ENCODE measurements at regions not wholly inside any gene's neighbourhood (a gene's known extent, or its start where the extent isn't known, plus 50 kb on each side); places are given as distances from the start of the nearest gene placed in this dataset.
"Not testable (repeated sequence)": the region's sequence is repeated elsewhere in the genome, so short reads cannot be mapped to it uniquely, and the experiment has no call there.

DNA sequence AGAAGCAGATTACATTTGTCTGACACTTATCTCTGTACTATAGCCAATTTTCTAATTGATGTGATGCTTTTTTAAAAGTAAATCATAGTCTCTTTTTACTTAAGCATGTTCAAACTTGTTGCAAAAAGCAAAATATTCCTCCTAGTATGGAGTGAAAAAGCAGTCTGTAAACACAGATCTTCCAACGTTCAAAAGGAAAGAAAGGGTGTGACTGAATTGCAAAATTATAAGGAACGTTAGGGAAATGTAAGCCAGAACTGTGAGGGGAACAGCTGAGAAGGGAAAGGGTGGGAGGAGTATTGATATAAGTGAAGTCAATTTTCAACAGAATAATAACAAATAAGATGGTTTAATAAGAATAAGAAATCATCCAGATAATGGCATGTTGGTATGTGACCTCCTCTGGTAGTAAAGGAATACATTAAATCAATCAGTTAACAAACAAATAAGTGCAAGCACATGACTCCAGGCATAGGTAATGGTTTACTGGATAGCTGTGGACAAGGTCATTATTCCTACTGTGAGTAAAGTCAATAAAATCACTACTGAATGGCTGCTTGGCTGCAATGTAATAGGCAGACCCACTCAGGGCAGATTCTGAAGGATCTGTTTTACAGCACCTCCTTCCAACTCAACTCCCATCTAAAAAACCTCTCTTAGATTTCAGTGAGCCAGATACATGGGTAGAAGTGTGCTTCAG lies 239.1 kb upstream of the NMUR2 start:
- DNase-seq (ENCODE audit: low read depth, low spot score) = no peak
- in situ Hi-C loops (cut with HindIII; ENCODE audit: low pct_unique_long_range_greater_than_20kb, low sequenced_read_pairs) = no loop called here

DNA sequence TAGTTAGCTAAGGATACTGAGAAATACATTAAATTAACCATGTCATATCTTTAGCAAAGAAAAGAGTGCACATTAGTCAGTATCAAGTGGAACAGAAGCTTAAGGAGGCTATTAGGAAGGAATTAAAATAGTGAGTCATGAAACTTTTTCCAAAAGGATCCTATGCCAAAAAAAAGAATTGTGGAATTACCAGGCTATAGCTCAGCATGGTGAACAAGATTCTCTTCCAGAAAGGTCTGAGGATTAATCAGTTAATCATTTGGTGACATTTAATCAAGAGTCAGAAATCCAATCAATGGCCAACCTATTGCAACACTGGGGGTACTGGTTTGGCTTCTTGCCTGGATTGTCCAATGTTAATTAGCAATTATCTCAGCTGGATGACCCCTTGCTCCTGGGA lies 244.5 kb upstream of the NMUR2 start:
- in situ Hi-C loops (cut with HindIII; ENCODE audit: low pct_unique_long_range_greater_than_20kb, low sequenced_read_pairs) = no loop called here
- DNase-seq (ENCODE audit: low read depth, low spot score) = no peak

DNA sequence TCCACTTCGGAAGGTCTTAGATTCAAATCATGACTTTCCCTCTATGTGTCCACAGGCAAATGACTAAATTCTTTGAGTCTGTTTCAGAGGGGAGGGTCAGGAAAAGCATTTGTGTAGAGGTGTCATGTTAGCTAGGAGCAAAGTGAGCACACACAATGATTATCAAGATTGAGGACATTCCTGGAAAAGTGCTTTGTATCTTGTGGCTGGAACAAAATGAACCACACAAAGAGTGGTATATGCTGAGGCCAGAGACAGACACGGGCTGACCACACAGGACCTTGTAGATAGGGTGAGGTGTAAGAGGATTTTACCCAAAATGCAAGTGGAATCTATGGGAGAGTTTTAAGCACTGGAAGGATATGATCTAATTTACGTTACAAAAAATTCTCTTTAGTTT lies 245.3 kb upstream of the NMUR2 start:
- in situ Hi-C loops (cut with HindIII; ENCODE audit: low pct_unique_long_range_greater_than_20kb, low sequenced_read_pairs) = no loop called here
- no peak for DNase-seq (ENCODE audit: low read depth, low spot score)

GRCh38 chr5:152659470-152659869 lies 254.4 kb upstream of the NMUR2 start:
- in situ Hi-C loops (cut with HindIII; ENCODE audit: low pct_unique_long_range_greater_than_20kb, low sequenced_read_pairs) = not testable (repeated sequence)

DNA sequence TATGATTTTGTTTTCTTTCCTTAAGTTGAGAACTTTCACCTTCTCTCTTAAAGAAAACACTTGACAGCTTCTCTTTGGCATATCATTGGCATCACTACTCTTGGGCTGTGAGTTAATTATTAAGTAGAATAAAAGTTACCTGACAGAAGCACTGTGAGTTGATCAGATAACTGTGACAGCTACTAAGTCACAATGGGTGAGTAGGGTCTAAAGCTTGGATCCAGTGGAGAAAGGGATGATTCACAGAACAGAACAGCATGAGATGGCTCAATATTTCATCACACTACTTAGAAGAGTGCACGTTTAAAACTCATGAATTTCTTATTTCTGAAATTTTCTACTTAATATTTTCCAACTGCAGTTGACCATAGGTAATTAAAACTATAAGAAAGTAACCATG lies 268.5 kb upstream of the NMUR2 start:
- DNase-seq (ENCODE audit: low read depth, low spot score) = no peak
- in situ Hi-C loops (cut with HindIII; ENCODE audit: low pct_unique_long_range_greater_than_20kb, low sequenced_read_pairs) = no loop called here

More at GRCh38 chr5:152659470-152659869, 254.4 kb upstream of the NMUR2 start:
- DNase-seq (ENCODE audit: low read depth, low spot score) = not testable (repeated sequence)

- no peak for DNase-seq (ENCODE audit: low read depth, low spot score)
- in situ Hi-C loops (cut with HindIII; ENCODE audit: low pct_unique_long_range_greater_than_20kb, low sequenced_read_pairs) = no loop called here
These were observed 269.3 kb upstream of the NMUR2 start for GRCh38 chr5:152674403-152674802.

DNA sequence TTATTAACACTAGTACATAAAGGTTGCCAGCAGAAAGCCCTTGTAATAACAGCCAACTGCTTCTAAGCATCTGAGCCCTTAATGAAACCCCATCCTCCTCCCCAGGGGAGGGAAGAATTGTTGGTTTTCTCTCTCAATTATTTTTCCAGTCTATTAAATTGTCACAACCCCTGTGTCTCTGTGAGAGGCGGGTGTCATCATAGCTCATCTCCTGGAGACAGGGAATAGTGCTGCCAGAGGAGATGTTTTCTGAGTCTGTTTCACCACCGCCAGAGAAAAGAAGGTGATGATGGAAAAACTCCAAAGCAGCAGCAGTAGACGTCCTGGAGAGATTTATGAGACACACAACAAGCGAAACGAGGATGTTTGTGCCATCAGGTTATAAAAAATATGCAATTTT lies 271.1 kb upstream of the NMUR2 start:
- DNase-seq (ENCODE audit: low read depth, low spot score) = no peak
- in situ Hi-C loops (cut with HindIII; ENCODE audit: low pct_unique_long_range_greater_than_20kb, low sequenced_read_pairs) = no loop called here

- no peak for DNase-seq (ENCODE audit: low read depth, low spot score)
- in situ Hi-C loops (cut with HindIII; ENCODE audit: low pct_unique_long_range_greater_than_20kb, low sequenced_read_pairs) = no loop called here
These were observed 278.1 kb upstream of the NMUR2 start for GRCh38 chr5:152683205-152683604.

GRCh38 chr5:152686931-152687330 lies 281.9 kb upstream of the NMUR2 start:
- in situ Hi-C loops (cut with HindIII; ENCODE audit: low pct_unique_long_range_greater_than_20kb, low sequenced_read_pairs) = no loop called here
- no peak for DNase-seq (ENCODE audit: low read depth, low spot score)

GRCh38 chr5:152688561-152689249 lies 283.6 kb upstream of the NMUR2 start:
- in situ Hi-C loops (cut with HindIII; ENCODE audit: low pct_unique_long_range_greater_than_20kb, low sequenced_read_pairs) = no loop called here
- no peak for DNase-seq (ENCODE audit: low read depth, low spot score)

GRCh38 chr5:152689250-152689711 lies 284.2 kb upstream of the NMUR2 start:
- in situ Hi-C loops (cut with HindIII; ENCODE audit: low pct_unique_long_range_greater_than_20kb, low sequenced_read_pairs) = no loop called here
- no peak for DNase-seq (ENCODE audit: low read depth, low spot score)

DNA sequence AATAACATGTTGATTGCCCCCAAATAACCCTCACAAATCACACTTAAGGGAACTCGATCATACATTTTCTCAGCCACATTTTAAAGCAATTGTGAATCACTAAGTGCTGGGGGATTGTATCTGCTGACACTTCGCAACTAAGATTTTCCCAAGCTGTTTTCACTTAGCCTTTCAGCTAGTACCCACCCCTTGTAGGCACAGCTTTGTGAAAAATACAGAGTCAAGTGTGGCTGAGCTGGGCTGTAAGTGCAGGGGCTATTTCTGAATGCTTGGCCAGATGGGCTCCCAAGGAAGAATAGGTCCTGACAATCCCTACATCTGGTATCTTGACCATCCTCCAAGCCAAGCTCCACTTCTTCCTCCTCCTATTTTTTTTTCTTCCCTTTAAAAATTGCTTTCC lies 289.2 kb upstream of the NMUR2 start:
- in situ Hi-C loops (cut with HindIII; ENCODE audit: low pct_unique_long_range_greater_than_20kb, low sequenced_read_pairs) = no loop called here
- DNase-seq (ENCODE audit: low read depth, low spot score) = no peak

GRCh38 chr5:152701305-152701949 lies 296.3 kb upstream of the NMUR2 start:
- no peak for DNase-seq (ENCODE audit: low read depth, low spot score)
- in situ Hi-C loops (cut with HindIII; ENCODE audit: low pct_unique_long_range_greater_than_20kb, low sequenced_read_pairs) = no loop called here

GRCh38 chr5:152704286-152704685 lies 299.2 kb upstream of the NMUR2 start:
- in situ Hi-C loops (cut with HindIII; ENCODE audit: low pct_unique_long_range_greater_than_20kb, low sequenced_read_pairs) = no loop called here
- no peak for DNase-seq (ENCODE audit: low read depth, low spot score)

DNA sequence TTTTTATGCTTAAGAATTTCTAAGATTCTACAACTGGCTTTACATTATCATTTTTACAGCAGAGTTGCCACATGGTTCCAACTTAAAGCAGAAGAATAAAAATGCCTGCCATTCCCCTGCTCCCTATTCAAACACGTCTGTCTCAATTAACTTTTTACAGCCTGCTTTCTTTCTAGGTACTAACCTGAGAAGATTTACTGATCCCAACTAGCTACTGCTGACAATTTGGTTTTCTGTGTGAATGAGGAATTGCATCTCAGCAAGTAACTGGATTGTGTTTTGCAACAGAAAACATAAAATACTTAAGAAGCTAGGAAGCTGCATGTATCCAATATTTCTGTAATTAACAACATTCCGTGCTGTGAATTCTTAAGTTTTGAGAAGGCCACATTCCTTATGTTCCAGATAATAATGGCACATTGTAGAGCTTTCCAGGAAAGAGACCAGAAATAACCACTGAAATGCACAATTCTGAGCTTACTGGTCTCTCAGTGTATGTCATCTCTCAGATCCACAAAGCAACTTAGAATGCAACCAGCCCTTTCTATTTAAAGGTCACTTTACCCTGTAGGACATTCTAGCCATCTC lies 306.8 kb upstream of the NMUR2 start:
- in situ Hi-C loops (cut with HindIII; ENCODE audit: low pct_unique_long_range_greater_than_20kb, low sequenced_read_pairs) = no loop called here
- no peak for DNase-seq (ENCODE audit: low read depth, low spot score)

DNA sequence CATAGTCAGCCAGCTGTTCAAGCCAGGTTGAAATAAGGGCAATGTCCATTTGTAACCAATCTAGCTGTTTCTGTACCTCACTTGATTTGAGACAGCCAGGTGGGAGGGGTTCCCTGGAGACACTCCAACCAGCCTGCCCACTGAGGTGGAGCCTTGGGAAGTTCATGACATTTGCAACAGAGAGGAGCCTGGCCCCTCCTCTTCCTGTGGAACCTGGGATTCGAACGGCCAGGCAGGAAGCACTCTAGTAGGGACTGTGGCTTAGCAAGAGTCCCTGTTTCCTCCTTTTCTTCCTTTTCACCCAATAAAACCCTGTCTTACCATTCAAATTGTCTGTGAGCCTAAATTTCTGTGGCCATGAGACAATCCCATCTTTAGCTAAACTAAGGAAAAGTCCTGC lies 312.3 kb upstream of the NMUR2 start:
- no peak for DNase-seq (ENCODE audit: low read depth, low spot score)
- in situ Hi-C loops (cut with HindIII; ENCODE audit: low pct_unique_long_range_greater_than_20kb, low sequenced_read_pairs) = no loop called here

GRCh38 chr5:152723482-152723881 lies 318.4 kb upstream of the NMUR2 start:
- in situ Hi-C loops (cut with HindIII; ENCODE audit: low pct_unique_long_range_greater_than_20kb, low sequenced_read_pairs) = no loop called here
- DNase-seq (ENCODE audit: low read depth, low spot score) = peak; percentile 27

DNA sequence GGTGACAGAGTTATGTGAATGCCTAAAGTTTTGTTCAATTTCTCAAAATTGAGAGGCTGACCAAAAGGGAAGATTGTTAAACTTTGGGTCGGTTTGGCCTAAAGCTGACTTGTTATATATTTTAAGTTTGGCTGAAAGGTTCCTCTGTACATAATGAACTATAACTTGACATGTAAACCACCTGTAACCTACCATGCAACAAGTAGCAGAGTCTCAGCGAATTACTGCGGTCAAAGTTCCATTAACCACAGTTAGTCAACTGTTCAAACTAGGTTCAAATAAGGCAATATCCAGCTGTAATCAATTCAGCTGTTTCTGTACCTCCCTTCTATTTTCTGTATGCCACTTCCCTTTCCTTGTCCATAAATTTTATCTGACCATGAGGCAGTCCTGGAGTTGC lies 325.1 kb upstream of the NMUR2 start:
- no peak for DNase-seq (ENCODE audit: low read depth, low spot score)
- in situ Hi-C loops (cut with HindIII; ENCODE audit: low pct_unique_long_range_greater_than_20kb, low sequenced_read_pairs) = no loop called here
